Tibial nerve (tissue), 4 donors: ENCODE measurements at regions not wholly inside any gene's neighbourhood (a gene's known extent, or its start where the extent isn't known, plus 50 kb on each side); places are given as distances from the start of the nearest gene placed in this dataset.
"Not testable (repeated sequence)": the region's sequence is repeated elsewhere in the genome, so short reads cannot be mapped to it uniquely, and the experiment has no call there.

Source experiments
- DNase-seq, 2 donors: peaks; one replicate each; pipeline ENCODE4 v3.0.0-alpha.2; 2019; ENCODE audit warnings: low spot score in 2 of 2
- H3K27ac ChIP-seq, 4 donors: fragments of 200-600 bp; sonication (generic) in 3 of 4; one replicate each; pipeline ENCODE4 v1.5.1; 2017 to 2019; ENCODE audit warnings: mild to moderate bottlenecking in 1 of 4
- H3K27me3 ChIP-seq, 2 donors: fragments of 200-600 bp; sonication (generic) in 1 of 2; one replicate each; pipeline versions ENCODE4 v1.5.1 to v1.6.0; 2017 to 2019
- H3K36me3 ChIP-seq, 3 donors: fragments of 200-600 bp; sonication (generic); one replicate each; pipeline ENCODE4 v1.5.1; 2018 to 2019
- H3K4me1 ChIP-seq, 4 donors: fragments of 200-600 bp; sonication (generic) in 3 of 4; one replicate each; pipeline ENCODE4 v1.5.1; 2017 to 2019
- H3K4me3 ChIP-seq, 4 donors: fragments of 200-600 bp; sonication (generic) in 3 of 4; one replicate each; pipeline ENCODE4 v1.5.1; 2017 to 2019; ENCODE audit warnings: mild to moderate bottlenecking in 1 of 4, moderate library complexity in 1 of 4
- H3K9me3 ChIP-seq, 4 donors: fragments of 200-600 bp; sonication (generic) in 3 of 4; one replicate each; pipeline ENCODE4 v1.5.1; 2017 to 2019
- EP300 ChIP-seq, 2 donors: sonication (generic); formaldehyde crosslinking; IDR thresholded peaks; one replicate each; pipeline ENCODE4 v1.6.1; 2017; ENCODE audit warnings: antibody characterized with exemption in 2 of 2, mild to moderate bottlenecking in 1 of 2
- POLR2A ChIP-seq, 2 donors: fragments of 450-650 bp; IDR thresholded peaks; one replicate each; pipeline ENCODE4 v1.6.1; 2017; ENCODE audit warnings: antibody characterized with exemption in 2 of 2, mild to moderate bottlenecking in 2 of 2, moderate library complexity in 2 of 2
- WGBS, 2 donors: methylation state at CpG; one replicate each; pipeline ENCODE4 v1.1.5; 2018; 5-methylcytosine and 5-hydroxymethylcytosine counted together
- TF ChIP-seq, protein P1 (sequence below), 5 experiments: fragments of 200-600 bp in 3 of 5; fragments of 450-650 bp in 2 of 5; sonication (generic) in 3 of 5; IDR thresholded peaks; one replicate each; pipeline ENCODE4 v1.5.1; 2016 to 2019; ENCODE audit warnings: antibody characterized with exemption in 5 of 5, mild to moderate bottlenecking in 3 of 5, moderate library complexity in 2 of 5

DNA sequence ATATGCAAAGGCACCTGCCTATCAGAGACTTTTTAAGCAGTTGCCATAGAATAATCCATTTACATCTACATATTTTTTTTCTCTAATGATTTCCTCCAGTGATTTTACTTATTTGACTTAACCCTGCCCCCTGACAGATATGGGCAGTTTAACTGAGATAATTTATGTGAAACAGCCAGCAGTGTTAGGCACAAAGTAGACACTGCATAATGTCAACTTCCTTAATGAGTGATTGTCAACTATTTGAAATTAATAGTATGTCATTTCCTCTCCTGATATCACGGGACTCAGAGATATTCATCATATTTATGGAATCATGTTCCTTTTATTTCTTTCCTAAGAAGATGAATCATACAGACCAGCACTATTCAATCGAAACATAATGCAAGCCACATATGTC lies 179.9 kb upstream of the ATP10A start:
- Histone ChIP-seq H3K36me3 (no peaks in the 10 kb centered on the region), H3K4me1 (no peaks in the 10 kb centered on the region), H3K27ac (no peak overlapping the region), H3K9me3 (peaks cover 0 to 6% (median 0%) of the 10 kb centered on the region in 4 donors), H3K4me3 (no peak overlapping the region), H3K27me3 (no peaks in the 10 kb centered on the region)
- no peak for TF ChIP-seq EP300 (IDR thresholded peaks at IDR 0.05)
- WGBS, 2 donors, result 47 to 50% methylated on average over 2 of the region's 2 CpGs
- no peak for DNase-seq

DNA sequence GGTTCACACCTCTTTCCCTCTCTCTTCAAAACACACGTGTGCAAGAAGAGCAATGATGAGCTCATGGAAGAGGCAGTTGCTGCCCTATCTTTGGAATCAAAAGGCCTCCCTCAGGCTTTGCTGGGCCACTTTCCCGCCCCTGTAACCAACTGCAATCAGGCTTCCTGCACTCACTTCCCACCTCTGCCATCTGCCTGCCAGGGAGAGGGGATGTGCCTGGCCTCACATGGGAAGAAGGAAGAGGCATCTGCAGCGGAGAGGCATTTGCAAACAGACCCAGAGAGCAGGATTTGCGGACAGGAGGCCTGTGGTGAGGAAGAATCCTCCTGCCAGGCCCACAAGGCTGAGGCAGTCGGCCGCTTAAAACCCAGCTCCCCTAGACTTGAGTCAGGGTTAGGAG lies 175.6 kb upstream of the ATP10A start:
- WGBS, 2 donors, result 54 to 62% methylated on average over 6 of the region's 6 CpGs
- peaks cover 0 to 6% (median 0%) of the 10 kb centered on the region in 4 donors for H3K9me3 ChIP-seq
- no peaks in the 10 kb centered on the region for H3K4me1 ChIP-seq
- H3K27me3 ChIP-seq, result no peaks in the 10 kb centered on the region
- no peak for DNase-seq
- no peaks in the 10 kb centered on the region for H3K36me3 ChIP-seq
- TF ChIP-seq, protein P1, sequence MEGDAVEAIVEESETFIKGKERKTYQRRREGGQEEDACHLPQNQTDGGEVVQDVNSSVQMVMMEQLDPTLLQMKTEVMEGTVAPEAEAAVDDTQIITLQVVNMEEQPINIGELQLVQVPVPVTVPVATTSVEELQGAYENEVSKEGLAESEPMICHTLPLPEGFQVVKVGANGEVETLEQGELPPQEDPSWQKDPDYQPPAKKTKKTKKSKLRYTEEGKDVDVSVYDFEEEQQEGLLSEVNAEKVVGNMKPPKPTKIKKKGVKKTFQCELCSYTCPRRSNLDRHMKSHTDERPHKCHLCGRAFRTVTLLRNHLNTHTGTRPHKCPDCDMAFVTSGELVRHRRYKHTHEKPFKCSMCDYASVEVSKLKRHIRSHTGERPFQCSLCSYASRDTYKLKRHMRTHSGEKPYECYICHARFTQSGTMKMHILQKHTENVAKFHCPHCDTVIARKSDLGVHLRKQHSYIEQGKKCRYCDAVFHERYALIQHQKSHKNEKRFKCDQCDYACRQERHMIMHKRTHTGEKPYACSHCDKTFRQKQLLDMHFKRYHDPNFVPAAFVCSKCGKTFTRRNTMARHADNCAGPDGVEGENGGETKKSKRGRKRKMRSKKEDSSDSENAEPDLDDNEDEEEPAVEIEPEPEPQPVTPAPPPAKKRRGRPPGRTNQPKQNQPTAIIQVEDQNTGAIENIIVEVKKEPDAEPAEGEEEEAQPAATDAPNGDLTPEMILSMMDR (IDR thresholded peaks at IDR 0.05), result no peak
- no peak for TF ChIP-seq EP300 (IDR thresholded peaks at IDR 0.05)
- no peak for TF ChIP-seq POLR2A (IDR thresholded peaks at IDR 0.05)
- no peak overlapping the region for H3K4me3 ChIP-seq
- H3K27ac ChIP-seq, result no peak overlapping the region

DNA sequence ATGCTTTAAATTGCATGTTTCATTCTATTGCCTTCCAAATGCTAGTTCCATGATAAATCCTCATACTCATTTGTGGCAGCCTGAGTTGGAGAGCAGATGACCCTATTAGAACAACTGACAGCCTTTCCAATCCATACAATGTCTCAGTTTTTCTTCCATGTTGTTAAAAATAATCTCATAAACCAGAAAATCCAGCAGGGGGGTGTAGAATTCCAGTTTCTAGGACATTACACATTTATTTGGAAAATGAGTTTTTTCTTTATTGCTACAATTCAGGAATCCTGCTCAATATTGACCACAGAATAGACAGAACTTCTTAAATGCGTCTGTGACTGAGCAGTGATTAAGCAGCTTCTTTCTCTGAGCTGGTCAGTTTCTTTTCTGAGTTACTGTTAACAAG lies 174.2 kb upstream of the ATP10A start:
- Histone ChIP-seq H3K4me1 (no peaks in the 10 kb centered on the region), H3K27me3 (no peaks in the 10 kb centered on the region), H3K4me3 (no peak overlapping the region), H3K36me3 (no peaks in the 10 kb centered on the region), H3K27ac (no peak overlapping the region), H3K9me3 (peaks cover 0 to 6% (median 0%) of the 10 kb centered on the region in 4 donors)
- no peak for DNase-seq
- WGBS, 2 donors, result 33 to 36% methylated on average over 1 of the region's 1 CpG
- TF ChIP-seq POLR2A (IDR thresholded peaks at IDR 0.05) (no peak), EP300 (IDR thresholded peaks at IDR 0.05) (no peak)
- TF ChIP-seq, protein P1 (IDR thresholded peaks at IDR 0.05), result no peak

DNA sequence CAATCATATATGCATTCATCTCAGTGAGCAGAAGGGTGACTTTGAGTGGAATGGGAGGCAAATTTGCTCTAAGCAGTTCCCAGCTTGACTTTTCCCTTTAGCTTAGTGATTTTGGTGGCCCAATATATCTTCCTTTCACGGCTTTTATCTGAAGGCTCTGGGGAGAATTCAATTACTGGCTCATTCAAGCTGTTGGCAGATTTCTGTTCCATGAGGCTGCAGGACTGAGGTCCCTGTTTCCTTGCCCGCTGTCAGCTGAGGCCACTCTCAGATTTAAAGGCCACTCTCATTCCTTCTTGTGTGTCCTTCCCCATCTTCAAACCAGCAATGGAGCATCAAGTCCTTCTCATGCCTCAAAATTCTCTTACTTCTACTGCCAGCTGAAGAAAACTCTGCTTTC lies 170.4 kb upstream of the ATP10A start:
- no peak overlapping the region for H3K4me3 ChIP-seq
- DNase-seq, result no peak
- TF ChIP-seq, protein P1 (IDR thresholded peaks at IDR 0.05), result no peak
- TF ChIP-seq POLR2A (IDR thresholded peaks at IDR 0.05), result no peak
- TF ChIP-seq EP300 (IDR thresholded peaks at IDR 0.05), result no peak
- no peaks in the 10 kb centered on the region for H3K9me3 ChIP-seq
- no peaks in the 10 kb centered on the region for H3K36me3 ChIP-seq
- H3K4me1 ChIP-seq, result no peaks in the 10 kb centered on the region
- H3K27me3 ChIP-seq, result no peaks in the 10 kb centered on the region
- H3K27ac ChIP-seq, result no peak overlapping the region
- 66 to 74% methylated on average over 2 of the region's 2 CpGs for WGBS, 2 donors

DNA sequence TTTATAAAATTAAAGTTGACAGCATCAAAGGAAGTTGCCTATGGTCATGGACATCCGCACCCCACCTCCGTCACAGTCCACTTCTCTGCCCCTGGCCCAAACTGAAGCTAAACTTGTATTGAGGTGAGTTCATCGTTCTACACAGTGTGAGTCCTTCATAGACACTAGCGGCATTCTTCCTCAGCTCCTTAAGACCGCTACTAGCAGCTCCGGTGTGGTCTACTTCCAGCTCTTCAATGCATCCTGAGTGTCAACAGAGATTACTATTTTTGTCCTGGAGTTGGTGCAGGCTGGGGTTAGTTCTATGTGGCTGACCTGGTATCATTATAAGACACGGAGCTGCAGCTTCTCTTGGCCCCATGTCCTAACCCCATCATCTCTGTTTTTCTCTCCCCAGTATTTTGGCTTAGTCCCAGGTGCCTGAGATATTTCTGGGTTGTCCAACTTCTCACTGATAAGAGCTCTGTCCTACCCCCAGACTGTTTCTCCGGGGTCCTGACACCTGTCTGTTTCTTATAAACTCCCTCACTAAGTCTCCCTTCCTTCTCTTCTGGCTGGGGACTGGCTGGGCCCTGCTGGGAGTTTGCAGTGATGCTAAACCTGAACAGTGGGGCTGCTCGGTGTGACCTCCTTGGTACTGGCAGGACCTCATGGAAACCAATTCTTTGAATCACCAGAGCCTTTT lies 169.2 kb upstream of the ATP10A start:
- Histone ChIP-seq H3K36me3 (no peaks in the 10 kb centered on the region), H3K4me1 (no peaks in the 10 kb centered on the region), H3K4me3 (no peak overlapping the region), H3K27me3 (no peaks in the 10 kb centered on the region), H3K27ac (no peak overlapping the region), H3K9me3 (no peaks in the 10 kb centered on the region)
- 79 to 84% methylated on average over 9 of the region's 9 CpGs for WGBS, 2 donors
- TF ChIP-seq, protein P1 (IDR thresholded peaks at IDR 0.05), result no peak
- TF ChIP-seq POLR2A (IDR thresholded peaks at IDR 0.05) (no peak), EP300 (IDR thresholded peaks at IDR 0.05) (no peak)
- DNase-seq, result no peak

DNA sequence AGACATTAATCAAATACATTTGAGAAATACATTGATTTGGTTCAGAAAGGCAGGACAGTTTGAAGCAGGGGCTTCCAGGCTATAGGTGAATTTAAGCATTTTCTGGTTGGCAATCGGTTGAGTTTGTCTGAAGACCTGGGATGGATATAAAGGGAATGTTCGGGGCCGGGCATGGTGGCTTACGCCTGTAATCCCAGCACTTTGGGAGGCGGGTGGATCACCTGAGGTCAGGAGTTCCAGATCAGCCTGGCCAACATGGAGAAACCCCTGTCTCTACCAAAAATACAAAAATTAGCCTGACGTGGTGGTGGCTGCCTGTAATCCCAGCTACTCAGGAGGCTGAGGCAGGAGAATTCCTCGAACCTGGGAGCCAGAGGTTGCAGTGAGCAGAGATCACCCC lies 166.5 kb upstream of the ATP10A start:
- not testable (repeated sequence) for H3K4me1 ChIP-seq, DNase-seq

More for the DNA sequence above, 166.5 kb upstream of the ATP10A start:
- H3K4me3 ChIP-seq, H3K36me3 ChIP-seq, H3K27me3 ChIP-seq, H3K27ac ChIP-seq, H3K9me3 ChIP-seq: not testable (repeated sequence)
- 83% methylated on average over 7 of the region's 7 CpGs for WGBS, 2 donors
